Renal cortex interstitium (tissue), 11 donors: ENCODE measurements at regions not wholly inside any gene's neighbourhood (a gene's known extent, or its start where the extent isn't known, plus 50 kb on each side); places are given as distances from the start of the nearest gene placed in this dataset.
"Not testable (repeated sequence)": the region's sequence is repeated elsewhere in the genome, so short reads cannot be mapped to it uniquely, and the experiment has no call there.

ENCODE experiments used
- DNase-seq, 11 donors: peaks; one replicate each; pipeline ENCODE4 v3.0.0-alpha.2; 2013; ENCODE audit warnings: low read depth in 9 of 11, low spot score in 4 of 11; ENCODE audit errors: extremely low read depth in 1 of 11

DNA sequence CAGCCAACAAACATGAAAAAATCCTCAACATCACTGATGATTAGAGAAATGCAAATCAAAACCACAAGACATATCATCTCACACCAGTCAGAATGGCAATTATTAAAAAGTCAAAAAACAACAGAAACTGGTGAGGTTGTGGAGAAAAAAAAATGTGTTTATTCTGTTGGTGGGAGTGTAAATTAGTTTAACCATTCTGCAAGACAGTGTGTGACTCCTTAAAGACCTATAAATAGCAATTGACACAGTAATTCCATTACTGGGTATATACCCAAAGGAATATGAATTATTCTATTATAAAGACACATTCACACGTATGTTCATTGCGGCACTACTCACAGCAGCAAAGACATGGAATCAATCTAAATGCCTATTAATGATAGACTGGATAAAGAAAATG lies 427.3 kb upstream of the CHORDC1 start:
- no peak for DNase-seq

DNA sequence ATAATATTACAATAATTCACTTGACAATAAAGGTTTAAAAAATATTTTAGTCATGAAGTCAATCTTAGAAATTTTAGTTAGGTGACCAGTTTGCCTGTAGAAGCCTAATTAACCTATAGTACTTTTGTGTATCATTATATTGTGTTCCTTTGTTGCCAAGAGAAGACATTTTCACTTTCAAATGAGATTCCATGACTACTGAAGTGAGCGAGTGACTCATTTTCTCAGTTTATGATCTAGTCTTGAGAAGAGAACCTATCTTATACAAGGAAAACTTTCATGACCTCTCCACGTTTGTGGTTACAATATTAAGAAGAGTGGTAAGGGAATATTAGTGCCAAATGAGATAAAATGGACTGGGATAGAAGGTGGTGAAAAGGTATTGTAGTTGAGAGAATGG lies 423.9 kb upstream of the CHORDC1 start:
- no peak for DNase-seq

DNA sequence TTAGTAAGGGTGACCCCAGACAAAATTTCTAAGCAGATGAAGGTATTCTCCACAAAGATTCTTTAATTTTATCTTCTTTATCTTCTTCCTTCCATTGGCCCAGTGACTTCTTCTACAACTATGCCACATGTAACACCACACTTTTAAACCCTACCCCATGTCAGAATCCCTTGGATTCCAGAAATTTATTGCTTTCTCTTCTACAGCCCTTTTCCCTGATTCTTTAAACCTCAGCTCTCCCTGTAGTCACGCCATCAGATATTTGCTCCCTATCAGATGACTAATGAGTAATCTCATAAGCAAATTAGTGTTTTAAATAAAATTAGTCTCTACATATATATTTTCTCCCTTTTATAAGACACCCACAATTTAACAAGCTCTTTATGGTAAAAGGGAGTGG lies 423.4 kb upstream of the CHORDC1 start:
- DNase-seq: no peak

DNA sequence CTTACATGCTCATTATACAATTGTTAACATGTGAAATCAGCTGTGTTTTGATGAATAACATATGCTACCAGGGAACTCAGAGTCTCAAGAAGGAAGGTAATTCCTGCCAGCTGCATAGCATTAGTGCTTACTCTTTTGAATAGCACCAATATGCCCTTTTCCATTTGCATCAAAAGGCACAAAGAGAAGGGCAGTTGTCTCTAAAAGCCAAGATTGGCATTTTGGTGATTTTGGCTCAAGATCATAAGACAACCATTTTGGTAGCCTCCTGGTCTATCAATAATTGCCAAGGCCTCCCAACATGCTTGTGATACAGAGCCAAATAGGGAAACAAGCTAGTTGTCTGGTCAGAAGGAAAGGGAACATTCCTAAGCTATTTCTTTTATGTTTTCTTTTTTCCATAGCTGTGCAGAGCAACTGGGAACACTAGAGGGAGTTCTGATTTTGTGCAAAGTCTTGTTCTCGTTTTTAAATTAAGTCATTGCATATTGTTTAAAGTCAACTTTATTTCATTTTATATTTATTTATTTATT lies 416.7 kb upstream of the CHORDC1 start:
- DNase-seq: peak in 7 of 11 donors; percentile 9 to 48 (median 13)

DNA sequence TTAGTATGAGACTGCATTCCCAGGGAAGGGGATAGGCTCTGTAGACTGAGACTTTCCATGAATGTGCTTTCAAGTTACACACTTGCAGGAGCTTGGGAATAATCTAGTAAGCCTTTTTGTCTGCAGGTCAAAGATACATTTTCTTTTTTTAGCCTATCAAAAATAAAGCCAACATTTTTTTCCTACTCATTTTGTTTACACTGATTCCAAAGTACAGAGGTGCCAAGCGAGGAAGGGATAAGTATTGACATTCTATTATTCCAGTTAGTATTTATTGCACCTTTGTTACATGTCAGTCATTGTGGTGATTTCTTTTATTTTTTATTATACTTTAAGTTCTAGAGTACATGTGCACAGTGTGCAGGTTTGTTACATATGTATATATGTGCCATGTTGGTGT lies 413.0 kb upstream of the CHORDC1 start:
- no peak for DNase-seq

DNA sequence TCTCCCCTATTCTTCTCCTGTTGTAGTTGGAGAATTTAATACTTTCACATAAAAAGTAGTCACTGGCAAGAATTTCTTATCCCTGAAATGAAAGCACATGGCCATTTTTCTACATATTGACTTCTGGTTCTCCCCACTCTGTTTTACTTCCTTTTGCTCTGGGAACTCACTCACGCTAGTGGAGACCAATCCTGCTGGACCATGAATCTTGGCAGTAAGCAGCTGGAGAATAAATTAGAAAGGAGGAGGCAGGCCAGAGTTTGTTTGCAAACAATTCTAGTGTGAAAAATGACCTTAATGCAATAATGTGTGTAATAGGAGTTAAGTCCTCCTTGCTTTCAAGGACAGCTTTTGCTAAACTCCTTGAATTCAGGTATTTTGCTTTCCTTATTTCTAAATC lies 412.3 kb upstream of the CHORDC1 start:
- DNase-seq: peak in 3 of 11 donors; percentile 7 to 18 (median 7)

DNA sequence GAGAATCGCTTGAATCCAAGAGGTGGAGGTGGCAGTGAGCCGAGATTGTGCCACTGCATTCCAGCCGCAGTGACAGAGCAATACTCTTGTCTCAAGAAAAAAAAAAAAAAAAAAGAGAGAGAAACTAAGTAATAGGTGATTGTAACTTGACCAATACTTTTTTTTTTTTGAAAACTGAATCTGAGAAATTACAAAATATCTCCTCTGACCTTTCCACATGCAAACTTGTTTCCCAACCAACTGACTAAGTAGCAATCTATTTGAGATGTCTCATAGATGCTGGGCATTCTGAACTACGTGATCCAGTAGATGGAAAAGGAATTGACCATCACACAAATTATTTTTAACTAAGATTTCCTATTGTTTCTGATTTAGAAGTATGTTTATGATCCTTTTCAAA lies 407.3 kb upstream of the CHORDC1 start:
- no peak for DNase-seq

DNA sequence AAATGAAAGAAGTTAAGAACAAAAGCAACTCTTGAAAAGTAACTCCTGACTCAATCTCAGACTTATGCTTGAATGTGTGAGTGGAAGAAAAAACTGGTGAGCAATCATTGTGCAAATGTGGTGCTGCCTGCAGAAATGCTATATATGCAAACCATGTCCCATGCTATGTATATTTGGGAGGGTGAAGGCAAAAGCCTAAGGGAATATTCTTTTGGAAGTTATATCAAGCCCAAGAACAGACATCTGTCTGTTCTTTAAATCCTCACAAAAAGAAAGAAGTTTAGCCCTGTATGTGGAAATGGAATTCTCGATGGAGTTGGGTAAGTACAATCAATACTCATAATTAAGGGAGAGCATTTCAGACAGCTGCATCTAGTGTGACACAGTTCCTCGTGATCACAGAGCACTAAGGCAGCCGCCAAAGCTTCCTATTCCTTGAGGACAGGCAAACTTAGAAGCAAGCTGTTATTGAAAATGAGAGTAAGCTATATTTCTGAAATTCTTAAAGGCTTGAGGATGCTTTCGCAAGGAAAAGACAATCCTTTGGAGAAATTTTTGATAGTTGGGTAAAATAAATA lies 406.5 kb upstream of the CHORDC1 start:
- no peak for DNase-seq

DNA sequence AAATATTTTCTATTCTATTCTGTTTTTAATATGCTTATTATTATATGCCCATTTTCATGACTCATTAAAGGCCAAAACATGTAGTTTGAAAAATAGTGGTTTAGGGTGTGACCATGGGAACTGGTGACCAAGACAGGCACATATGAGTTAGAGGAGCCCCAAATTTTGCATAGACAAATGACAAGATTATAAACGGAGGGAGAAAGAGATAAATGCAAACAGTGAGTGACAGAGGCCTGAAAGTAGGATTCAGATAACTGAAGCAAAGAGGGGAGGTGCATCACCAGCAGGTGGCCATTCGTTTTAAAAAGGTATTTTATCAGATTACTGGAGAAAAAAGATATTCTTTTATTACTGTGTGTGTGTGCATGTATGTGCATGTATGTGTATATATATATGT lies 391.5 kb upstream of the CHORDC1 start:
- DNase-seq: no peak

DNA sequence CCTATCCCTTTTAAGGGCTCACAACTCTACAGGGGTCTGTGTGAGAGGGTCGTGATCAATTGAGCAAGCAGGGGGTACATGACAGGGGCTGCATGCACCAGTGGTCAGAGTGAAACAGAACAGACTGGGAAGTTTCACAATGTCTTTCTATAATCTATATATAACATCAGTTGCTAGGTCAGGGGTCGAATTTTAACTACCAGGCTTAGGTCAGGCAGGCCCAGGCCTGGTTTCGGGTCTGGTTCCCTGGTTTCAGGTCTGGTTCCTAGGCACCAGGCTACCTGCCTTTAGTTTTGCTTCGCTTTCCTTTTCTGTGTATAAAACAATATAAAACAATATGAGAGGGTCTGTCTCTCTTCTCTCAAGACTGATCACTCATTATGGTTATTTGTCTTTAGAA lies 390.2 kb upstream of the CHORDC1 start:
- DNase-seq: not testable (repeated sequence)

DNA sequence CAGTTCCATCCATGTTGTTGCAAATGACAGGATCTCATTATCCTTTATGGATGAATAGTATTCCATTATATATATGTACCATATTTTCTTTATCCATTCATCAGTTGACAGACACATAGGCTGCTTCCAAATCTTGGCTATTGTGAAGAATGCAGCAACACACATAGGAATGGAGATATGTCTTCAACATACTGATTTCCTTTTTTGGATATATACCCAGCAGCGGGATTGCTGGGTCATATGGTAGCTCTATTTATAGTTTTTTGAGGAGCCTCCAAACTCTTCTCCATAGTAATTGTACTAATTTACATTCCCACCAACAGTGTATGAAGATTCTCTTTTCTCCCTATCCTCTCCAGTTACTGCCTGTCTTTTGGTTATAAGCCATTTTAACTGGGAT lies 383.9 kb upstream of the CHORDC1 start:
- no peak for DNase-seq

DNA sequence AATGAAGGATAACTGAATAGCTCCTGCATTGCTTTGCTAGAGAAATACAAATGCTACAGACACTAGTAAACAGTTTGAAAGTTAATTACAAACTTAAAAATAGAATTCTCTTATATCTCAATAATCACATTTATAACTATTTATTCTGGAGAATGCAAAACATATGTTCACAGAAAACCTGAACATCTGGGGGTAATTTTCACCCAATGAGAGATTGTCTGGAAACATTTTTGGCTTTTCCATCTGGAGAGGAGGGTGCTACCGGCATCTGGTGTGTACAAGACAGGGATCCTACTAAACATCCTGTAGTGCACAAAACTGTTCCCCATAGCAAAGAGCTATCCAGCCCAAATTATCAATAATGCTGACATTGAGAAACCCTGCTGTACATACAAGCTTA lies 378.4 kb upstream of the CHORDC1 start:
- DNase-seq: no peak

DNA sequence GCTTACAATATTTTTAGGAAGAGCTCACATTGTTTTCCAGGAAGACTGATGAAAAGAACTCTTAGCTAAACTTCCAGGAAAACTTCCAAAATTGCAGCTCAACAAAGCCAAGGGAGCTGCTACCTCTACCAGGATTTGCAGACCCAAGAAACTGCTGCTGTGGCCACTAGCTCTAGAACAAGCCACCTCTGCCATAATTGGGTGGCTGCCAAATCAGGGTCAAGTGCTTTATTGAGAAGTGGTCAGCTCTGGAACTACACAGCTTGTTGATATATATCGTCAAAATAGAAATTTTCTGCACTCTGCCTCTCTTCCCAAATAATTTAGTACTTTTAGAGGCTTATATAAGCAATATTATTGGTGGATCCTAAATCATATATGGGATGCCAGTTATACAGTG lies 371.8 kb upstream of the CHORDC1 start:
- peak in 1 of 11 donors; percentile 0 for DNase-seq

DNA sequence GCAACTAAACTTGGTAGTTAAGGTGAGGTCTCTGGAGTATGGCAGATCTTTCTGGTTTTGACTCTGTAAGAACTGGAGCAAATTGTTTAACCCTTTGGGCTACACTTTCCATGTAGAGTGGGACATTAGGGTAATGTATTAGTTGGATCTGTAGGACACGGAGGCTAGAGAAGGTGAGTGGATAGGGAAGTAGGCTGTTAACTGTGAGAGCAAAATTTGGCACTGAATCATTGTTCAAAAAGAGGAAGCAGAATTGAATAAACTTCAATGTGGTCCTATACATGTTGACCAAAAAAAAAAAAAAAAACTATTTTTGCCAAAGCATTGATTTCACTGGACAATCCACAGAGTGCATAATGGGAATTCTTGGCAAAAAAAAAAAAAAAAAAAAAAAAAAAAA lies 370.2 kb upstream of the CHORDC1 start:
- DNase-seq: no peak

DNA sequence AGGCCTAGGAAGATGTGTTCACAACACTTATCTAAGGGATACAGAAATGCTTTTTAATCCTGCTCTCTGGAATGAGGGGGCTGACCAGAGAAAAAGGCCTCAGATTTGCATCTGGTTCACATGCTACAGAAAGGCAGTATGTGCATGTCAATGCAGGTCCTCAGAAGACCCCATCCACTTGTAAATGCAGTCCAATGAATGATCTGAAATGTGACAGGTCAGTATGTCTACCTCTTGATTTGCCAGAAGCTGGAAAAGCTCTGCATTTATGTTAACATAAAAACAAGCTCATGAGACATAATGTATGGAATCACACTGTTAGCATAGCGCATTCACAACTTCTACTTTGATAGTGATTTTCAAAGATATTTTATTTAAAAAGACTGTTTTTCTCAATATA lies 367.4 kb upstream of the CHORDC1 start:
- DNase-seq: no peak

DNA sequence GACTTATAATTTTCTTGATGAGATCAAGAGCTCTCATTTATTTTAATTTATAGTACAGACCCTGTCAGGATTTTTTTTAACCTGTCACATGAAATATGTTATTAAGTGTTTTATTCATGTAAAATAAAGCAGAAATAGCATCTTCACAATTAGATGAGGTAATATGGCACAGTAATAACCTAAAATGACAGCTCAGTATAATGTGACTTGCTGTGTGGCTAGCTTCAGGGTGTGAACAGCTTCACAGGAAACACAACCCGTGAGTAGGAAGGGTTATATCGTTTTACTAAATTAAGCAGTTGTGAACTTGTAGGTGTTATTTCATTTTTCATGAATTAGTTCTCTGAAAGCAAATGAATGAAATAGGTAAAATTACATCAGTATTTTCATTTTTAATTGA lies 366.9 kb upstream of the CHORDC1 start:
- no peak for DNase-seq

DNA sequence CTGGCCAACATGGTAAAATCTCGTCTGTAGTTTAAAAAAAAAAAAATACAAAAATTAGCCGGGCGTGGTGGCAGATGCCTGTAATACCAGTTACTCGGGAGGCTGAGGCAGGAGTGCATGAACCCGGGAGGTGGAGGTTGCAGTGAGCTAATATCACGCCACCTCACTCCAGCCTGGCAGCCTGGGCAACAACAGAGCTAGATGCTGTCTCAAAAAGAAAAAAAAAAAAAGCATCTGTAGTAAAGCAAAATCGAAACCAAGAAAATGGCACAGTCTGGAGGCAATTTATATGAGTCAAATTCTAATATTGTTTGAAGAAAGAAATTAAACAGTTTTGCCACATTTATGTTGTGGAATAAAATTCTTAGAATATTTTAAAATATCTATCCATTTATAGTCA lies 365.0 kb upstream of the CHORDC1 start:
- DNase-seq: no peak

DNA sequence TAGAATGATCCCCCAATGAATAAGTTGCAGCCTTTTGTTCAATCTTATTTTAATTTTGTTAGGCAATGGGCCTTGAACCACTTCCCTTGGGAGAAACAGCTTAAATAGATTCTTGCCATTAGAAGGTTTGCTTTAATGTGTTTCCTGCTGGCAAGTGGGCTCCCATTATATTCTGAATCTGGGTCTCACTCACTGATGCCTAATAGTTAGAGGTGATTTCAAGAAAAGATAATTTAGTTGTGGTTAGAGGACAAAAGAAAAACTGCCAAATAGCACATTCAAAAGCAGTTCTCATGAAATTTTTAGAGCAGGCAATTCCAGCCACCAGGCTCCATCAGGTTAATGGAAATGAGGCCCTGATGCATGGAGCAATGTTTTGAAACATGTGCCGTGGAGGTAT lies 362.6 kb upstream of the CHORDC1 start:
- DNase-seq: no peak

DNA sequence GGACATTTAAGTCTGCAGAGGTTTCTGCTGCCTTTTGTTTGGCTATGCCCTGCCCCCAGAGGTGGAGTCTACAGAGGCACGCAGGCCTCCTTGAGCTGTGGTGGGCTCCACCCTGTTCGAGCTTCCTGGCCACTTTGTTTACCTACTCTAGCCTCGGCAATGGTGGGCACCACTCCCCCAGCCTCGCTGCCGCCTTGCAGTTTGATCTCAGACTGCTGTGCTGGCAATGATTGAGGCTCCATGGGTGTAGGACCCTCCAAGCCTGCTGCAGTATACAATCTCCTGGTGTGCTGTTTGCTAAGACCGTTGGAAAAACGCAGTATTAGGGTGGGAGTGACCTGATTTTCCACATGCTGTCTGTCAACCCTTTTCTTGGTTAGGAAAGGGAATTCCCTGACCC lies 360.1 kb upstream of the CHORDC1 start:
- DNase-seq: not testable (repeated sequence)

DNA sequence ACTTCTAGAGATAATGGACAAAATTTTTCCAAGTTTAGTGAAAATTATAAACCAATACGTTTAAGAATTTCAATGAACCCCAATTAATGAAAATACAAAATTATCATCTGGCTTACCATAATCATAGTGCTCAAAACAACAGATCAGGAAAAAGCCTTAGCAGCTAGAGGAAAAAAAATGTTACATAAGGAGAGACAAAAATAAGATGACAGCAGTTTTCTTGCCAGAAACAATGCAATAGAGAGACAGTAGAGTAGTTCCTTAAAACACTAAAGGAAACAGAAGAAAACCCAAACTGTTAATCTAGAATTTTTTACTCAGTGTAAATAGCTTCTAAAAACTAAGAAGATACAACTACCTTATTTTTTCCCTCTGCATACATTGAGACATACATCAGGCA lies 341.7 kb upstream of the CHORDC1 start:
- no peak for DNase-seq

DNA sequence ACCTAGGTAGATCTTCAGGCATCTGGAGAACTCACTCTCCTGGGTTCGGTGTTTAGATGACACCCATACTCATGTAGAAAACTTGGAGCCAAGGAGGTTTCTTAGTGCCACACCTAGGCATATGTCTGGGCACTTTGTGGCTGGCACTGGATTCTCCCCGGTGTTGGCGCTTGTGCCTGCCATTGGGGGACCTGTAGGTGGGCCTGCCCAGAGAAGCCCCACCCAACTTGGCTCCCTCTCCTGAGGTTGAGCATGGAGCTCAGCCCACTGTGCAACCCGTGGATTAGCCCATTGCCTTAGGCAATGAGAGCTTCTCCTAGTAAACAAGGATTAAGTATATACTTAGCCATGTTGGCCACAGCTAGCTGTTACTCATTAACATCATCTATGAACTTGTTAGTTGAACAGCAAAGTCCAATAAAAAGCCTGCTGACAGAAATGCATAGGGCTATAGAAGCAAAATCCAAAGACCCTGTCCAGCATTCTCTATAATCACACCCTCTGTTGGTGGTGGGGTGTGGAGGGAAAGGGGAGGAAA lies 335.5 kb upstream of the CHORDC1 start:
- DNase-seq: no peak
